Esophagus squamous epithelium (tissue), 5 donors: ENCODE measurements at regions not wholly inside any gene's neighbourhood (a gene's known extent, or its start where the extent isn't known, plus 50 kb on each side); places are given as distances from the start of the nearest gene placed in this dataset.

Source experiments
- DNase-seq: peaks from one replicate; lab custom pipeline; 2025; lab: John Stamatoyannopoulos, UW
- H3K27ac ChIP-seq, 4 donors: fragments of 200-600 bp; sonication (generic); one replicate each; pipeline ENCODE4 v1.5.1; 2016 to 2019; ENCODE audit warnings: mild to moderate bottlenecking in 1 of 4
- H3K27me3 ChIP-seq, 4 donors: fragments of 200-600 bp; sonication (generic); 1 replicate in 3 of 4; 2 replicates in 1 of 4; pipeline versions ENCODE4 v1.5.1 to v1.6.0; 2017 to 2021; ENCODE audit warnings: antibody characterized with exemption in 1 of 4
- H3K36me3 ChIP-seq, 3 donors: fragments of 200-600 bp; sonication (generic); one replicate each; pipeline ENCODE4 v1.5.1; 2016 to 2019
- H3K4me1 ChIP-seq, 3 donors: fragments of 200-600 bp; sonication (generic); one replicate each; pipeline ENCODE4 v1.5.1; 2017 to 2019
- H3K4me3 ChIP-seq, 4 donors: fragments of 200-600 bp; sonication (generic); 1 replicate in 3 of 4; 2 replicates in 1 of 4; pipeline ENCODE4 v1.5.1; 2016 to 2019; ENCODE audit warnings: mild to moderate bottlenecking in 2 of 4, moderate library complexity in 1 of 4
- H3K9me3 ChIP-seq, 3 donors: fragments of 200-600 bp; sonication (generic); one replicate each; pipeline ENCODE4 v1.5.1; 2016 to 2019
- POLR2A ChIP-seq, 4 donors: fragments of 450-650 bp; IDR thresholded peaks; one replicate each; pipeline ENCODE4 v1.6.1; 2017; ENCODE audit warnings: antibody characterized with exemption in 4 of 4, mild to moderate bottlenecking in 4 of 4, moderate library complexity in 3 of 4
- WGBS, 2 donors: methylation state at CpG; one replicate each; pipeline ENCODE4 v1.1.5; 2018; 5-methylcytosine and 5-hydroxymethylcytosine counted together
- intact Hi-C: fragments of 100-400 bp; cut with DNase I; formaldehyde crosslinking; loops from one replicate; pipeline ENCODE4 v1.15.0; 2022
- TF ChIP-seq, protein P1 (sequence below), 6 experiments: fragments of 450-650 bp in 4 of 6; fragments of 200-600 bp in 2 of 6; sonication (generic) in 2 of 6; IDR thresholded peaks; one replicate each; pipeline ENCODE4 v1.5.1; 2016 to 2019; ENCODE audit warnings: antibody characterized with exemption in 6 of 6, mild to moderate bottlenecking in 4 of 6, moderate library complexity in 4 of 6
- donor health status: DM: yes; HTN: yes; CAD: no.

DNA sequence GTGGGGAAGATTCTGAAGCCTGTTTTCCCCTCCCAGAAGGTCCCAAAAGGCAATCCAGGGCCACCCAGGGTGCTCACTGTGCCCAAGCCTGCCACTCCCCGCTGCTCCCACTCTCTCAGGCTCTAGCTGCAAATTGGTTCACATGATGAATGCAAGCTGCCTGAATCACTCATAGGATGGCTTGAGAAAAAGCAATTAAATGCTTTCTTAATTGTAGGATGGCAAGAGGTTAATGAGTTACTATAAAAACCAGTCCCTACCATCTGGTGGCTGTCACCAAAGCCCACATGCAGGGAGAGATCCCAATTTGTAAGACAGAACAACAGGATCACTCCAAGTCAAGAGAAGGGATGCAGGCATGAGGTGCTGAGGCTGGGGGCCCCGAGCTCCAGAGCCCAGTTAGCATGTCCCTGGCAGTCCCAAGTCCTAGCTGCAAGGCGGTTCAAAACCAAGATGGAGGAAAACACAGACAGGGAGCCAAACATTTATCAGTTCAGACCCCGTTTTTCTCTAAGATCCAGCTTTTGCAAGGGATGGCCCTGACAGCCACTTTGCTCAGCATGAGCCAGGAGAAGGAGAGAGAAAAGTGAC, 207.1 kb downstream of the UACA start:
- 52 to 76% methylated on average over 2 to 3 of the region's 4 CpGs for WGBS, 2 donors
- Histone ChIP-seq H3K36me3 (no peaks in the 10 kb centered on the region), H3K27me3 (peaks cover 0 to 55% (median 0%) of the 10 kb centered on the region in 4 donors), H3K9me3 (no peaks in the 10 kb centered on the region), H3K27ac (no peak overlapping the region), H3K4me1 (peaks cover 0 to 23% (median 6%) of the 10 kb centered on the region in 3 donors), H3K4me3 (no peak overlapping the region)
- no peak for DNase-seq
- intact Hi-C loops, result no loop called here
- no peak for TF ChIP-seq POLR2A (IDR thresholded peaks at IDR 0.05)

GRCh38 chr15:70555713-70556112, 207.6 kb downstream of the UACA start:
- DNase-seq, result no peak
- H3K4me3 ChIP-seq, result no peak overlapping the region
- WGBS, 2 donors, result 78 to 81% methylated on average over 2 of the region's 3 CpGs
- H3K4me1 ChIP-seq, result peaks cover 0 to 21% (median 6%) of the 10 kb centered on the region in 3 donors
- peaks cover 0 to 50% (median 0%) of the 10 kb centered on the region in 4 donors for H3K27me3 ChIP-seq
- H3K27ac ChIP-seq, result no peak overlapping the region
- TF ChIP-seq POLR2A (IDR thresholded peaks at IDR 0.05), result no peak
- TF ChIP-seq, protein P1, sequence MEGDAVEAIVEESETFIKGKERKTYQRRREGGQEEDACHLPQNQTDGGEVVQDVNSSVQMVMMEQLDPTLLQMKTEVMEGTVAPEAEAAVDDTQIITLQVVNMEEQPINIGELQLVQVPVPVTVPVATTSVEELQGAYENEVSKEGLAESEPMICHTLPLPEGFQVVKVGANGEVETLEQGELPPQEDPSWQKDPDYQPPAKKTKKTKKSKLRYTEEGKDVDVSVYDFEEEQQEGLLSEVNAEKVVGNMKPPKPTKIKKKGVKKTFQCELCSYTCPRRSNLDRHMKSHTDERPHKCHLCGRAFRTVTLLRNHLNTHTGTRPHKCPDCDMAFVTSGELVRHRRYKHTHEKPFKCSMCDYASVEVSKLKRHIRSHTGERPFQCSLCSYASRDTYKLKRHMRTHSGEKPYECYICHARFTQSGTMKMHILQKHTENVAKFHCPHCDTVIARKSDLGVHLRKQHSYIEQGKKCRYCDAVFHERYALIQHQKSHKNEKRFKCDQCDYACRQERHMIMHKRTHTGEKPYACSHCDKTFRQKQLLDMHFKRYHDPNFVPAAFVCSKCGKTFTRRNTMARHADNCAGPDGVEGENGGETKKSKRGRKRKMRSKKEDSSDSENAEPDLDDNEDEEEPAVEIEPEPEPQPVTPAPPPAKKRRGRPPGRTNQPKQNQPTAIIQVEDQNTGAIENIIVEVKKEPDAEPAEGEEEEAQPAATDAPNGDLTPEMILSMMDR (IDR thresholded peaks at IDR 0.05), result no peak
- no peaks in the 10 kb centered on the region for H3K36me3 ChIP-seq
- intact Hi-C loops, result no loop called here
- no peaks in the 10 kb centered on the region for H3K9me3 ChIP-seq

DNA sequence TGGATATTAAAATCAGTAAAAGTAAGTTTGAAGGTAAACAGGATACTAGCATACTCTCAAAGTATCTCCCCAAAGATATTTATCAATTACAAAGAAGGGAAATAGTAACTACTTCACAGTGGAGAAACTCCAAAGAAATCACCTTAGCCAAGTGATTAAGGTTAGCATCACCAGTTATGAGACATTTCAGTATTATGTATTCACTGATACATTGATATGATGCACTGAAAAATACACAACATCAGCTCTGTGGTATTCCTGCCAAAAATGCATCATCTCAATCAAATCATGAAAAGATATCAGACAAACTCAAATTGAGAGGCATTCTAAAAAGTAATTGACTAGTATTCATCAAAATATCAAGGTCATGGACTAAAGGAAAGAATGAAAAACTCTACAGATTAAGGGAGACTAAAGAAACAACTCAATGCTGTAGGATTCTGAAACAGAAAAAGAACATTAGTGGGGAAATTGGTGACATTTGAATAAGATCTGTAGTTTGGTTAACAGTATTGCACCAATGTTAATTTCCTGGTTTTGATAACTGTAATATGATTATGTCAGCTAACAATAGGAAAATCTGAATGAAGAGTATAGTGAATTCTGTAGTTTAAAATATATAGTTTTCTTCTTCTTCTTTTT, 215.4 kb downstream of the UACA start:
- Histone ChIP-seq H3K4me3 (no peak overlapping the region), H3K36me3 (no peaks in the 10 kb centered on the region), H3K27me3 (peaks cover 0 to 2% (median 0%) of the 10 kb centered on the region in 4 donors), H3K27ac (no peak overlapping the region), H3K9me3 (no peaks in the 10 kb centered on the region), H3K4me1 (no peaks in the 10 kb centered on the region)
- DNase-seq, result no peak
- TF ChIP-seq, protein P1 (IDR thresholded peaks at IDR 0.05), result no peak
- TF ChIP-seq POLR2A (IDR thresholded peaks at IDR 0.05), result no peak
- intact Hi-C loops, result no loop called here

- no peak overlapping the region for H3K27ac ChIP-seq
- no peaks in the 10 kb centered on the region for H3K36me3 ChIP-seq
- TF ChIP-seq, protein P1 (IDR thresholded peaks at IDR 0.05), result no peak
- no peak for TF ChIP-seq POLR2A (IDR thresholded peaks at IDR 0.05)
- WGBS, 2 donors, result 92 to 94% methylated on average over 2 of the region's 2 CpGs
- H3K27me3 ChIP-seq, result peaks cover 0 to 13% (median 0%) of the 10 kb centered on the region in 4 donors
- DNase-seq, result no peak
- no peaks in the 10 kb centered on the region for H3K9me3 ChIP-seq
- intact Hi-C loops, result no loop called here
- H3K4me1 ChIP-seq, result no peaks in the 10 kb centered on the region
- no peak overlapping the region for H3K4me3 ChIP-seq
These were observed 217.8 kb downstream of the UACA start for GRCh38 chr15:70545526-70545925.

DNA sequence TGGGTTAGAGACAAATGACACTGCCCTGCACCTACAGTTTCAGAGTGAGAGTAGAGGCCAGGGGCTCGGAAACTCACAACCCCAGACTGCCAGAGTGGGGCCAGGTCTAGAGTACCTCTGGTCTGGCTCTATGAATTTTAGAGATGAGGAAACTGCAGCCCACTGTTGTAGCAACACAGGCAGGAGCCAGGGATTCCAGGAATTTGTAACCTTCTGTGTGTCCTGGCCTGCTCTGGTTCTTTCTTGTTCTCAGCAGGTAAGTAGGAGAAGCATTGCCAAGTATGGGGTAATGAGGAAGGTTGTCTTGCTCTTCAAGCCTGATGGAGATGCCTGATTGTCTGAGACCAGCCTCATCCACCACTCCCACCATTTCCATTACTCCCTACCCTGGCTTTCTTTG, 221.8 kb downstream of the UACA start:
- 75 to 83% methylated on average over 1 of the region's 1 CpG for WGBS, 2 donors
- no peak for DNase-seq
- TF ChIP-seq POLR2A (IDR thresholded peaks at IDR 0.05), result no peak
- TF ChIP-seq, protein P1 (IDR thresholded peaks at IDR 0.05), result no peak
- no peak overlapping the region for H3K4me3 ChIP-seq
- peaks cover 0 to 50% (median 0%) of the 10 kb centered on the region in 4 donors for H3K27me3 ChIP-seq
- no peaks in the 10 kb centered on the region for H3K36me3 ChIP-seq
- no peak overlapping the region for H3K27ac ChIP-seq
- H3K4me1 ChIP-seq, result peaks cover 0 to 9% (median 0%) of the 10 kb centered on the region in 3 donors
- no peaks in the 10 kb centered on the region for H3K9me3 ChIP-seq
- intact Hi-C loops, result no loop called here
